ENCODE measurements at regions not wholly inside any gene's neighbourhood (a gene's known extent, or its start where the extent isn't known, plus 50 kb on each side); places are given as distances from the start of the nearest gene placed in this dataset.

- intact Hi-C loops (cut with micrococcal nuclease) = no loop called here
- Histone ChIP-seq H3K27me3 (ENCODE audit: low read length) (no peaks in the 10 kb centered on the region), H3K27ac (ENCODE audit: low read length) (no peak overlapping the region), H2AFZ (ENCODE audit: low read length) (no peak overlapping the region), H3K79me2 (ENCODE audit: low read length) (no peaks in the 10 kb centered on the region), H3K4me1 (ENCODE audit: insufficient read depth, low read length) (no peaks in the 10 kb centered on the region), H4K20me1 (ENCODE audit: low read length) (no peaks in the 10 kb centered on the region), H3K4me2 (ENCODE audit: low read length) (no peak overlapping the region), H3F3A (ENCODE audit: low read length, unreplicated experiment) (no peaks in the 10 kb centered on the region), H3K9me2 (replicated peaks; ENCODE audit: low read length) (no peaks in the 10 kb centered on the region), H3K36me3 (ENCODE audit: low read depth, low read length) (no peaks in the 10 kb centered on the region), H3K4me3 (ENCODE audit: low read length) (no peak overlapping the region), H3K9me3 (ENCODE audit: low read length) (no peaks in the 10 kb centered on the region), H3K9ac (ENCODE audit: low read length) (no peak overlapping the region)
- CTCF ChIA-PET = no interaction called here
- POLR2A ChIA-PET (ENCODE audit: unreplicated experiment) = no interaction called here
- BruUV-seq (replicated peaks) = no TSS peak
- no peak for TF ChIP-seq EZH2 (IDR thresholded peaks at IDR 0.05; ENCODE audit: low read length, unreplicated experiment)
- TF ChIP-seq CTCF (conservative IDR thresholded peaks at IDR 0.05; ENCODE audit: low read depth, low read length) = no peak
- TF ChIP-seq EZH2phosphoT487 (IDR thresholded peaks at IDR 0.05; ENCODE audit: borderline replicate concordance, low read length) = no peak
- DNase-seq = no peak
- ATAC-seq = no peak
Observed at GRCh38 chr7:54037873-54038272, 504.3 kb upstream of the VSTM2A start.

- intact Hi-C loops (cut with micrococcal nuclease) = no loop called here
- Histone ChIP-seq H3K79me2 (ENCODE audit: low read length) (no peaks in the 10 kb centered on the region), H3K9me2 (replicated peaks; ENCODE audit: low read length) (no peaks in the 10 kb centered on the region), H3K27ac (ENCODE audit: low read length) (no peak overlapping the region), H2AFZ (ENCODE audit: low read length) (no peak overlapping the region), H3K9ac (ENCODE audit: low read length) (no peak overlapping the region), H4K20me1 (ENCODE audit: low read length) (no peaks in the 10 kb centered on the region), H3K4me3 (ENCODE audit: low read length) (no peak overlapping the region), H3K9me3 (ENCODE audit: low read length) (no peaks in the 10 kb centered on the region), H3K4me2 (ENCODE audit: low read length) (no peak overlapping the region), H3K27me3 (ENCODE audit: low read length) (no peaks in the 10 kb centered on the region), H3K4me1 (ENCODE audit: insufficient read depth, low read length) (no peaks in the 10 kb centered on the region), H3F3A (ENCODE audit: low read length, unreplicated experiment) (no peaks in the 10 kb centered on the region), H3K36me3 (ENCODE audit: low read depth, low read length) (no peaks in the 10 kb centered on the region)
- no peak for DNase-seq
- ChIA-PET POLR2A (ENCODE audit: unreplicated experiment) (no interaction called here), CTCF (no interaction called here)
- no peak for ATAC-seq
- no peak for TF ChIP-seq EZH2phosphoT487 (IDR thresholded peaks at IDR 0.05; ENCODE audit: borderline replicate concordance, low read length)
- no peak for TF ChIP-seq CTCF (conservative IDR thresholded peaks at IDR 0.05; ENCODE audit: low read depth, low read length)
- TF ChIP-seq EZH2 (IDR thresholded peaks at IDR 0.05; ENCODE audit: low read length, unreplicated experiment) = no peak
- no TSS peak for BruUV-seq (replicated peaks)
Observed at GRCh38 chr7:54060643-54061042, 481.5 kb upstream of the VSTM2A start.

GRCh38 chr7:54066643-54067042 is 475.5 kb upstream of the VSTM2A start:
- ATAC-seq = no peak
- no peaks in the 10 kb centered on the region for H3K27me3 ChIP-seq (ENCODE audit: low read length)
- H3K9me2 ChIP-seq (replicated peaks; ENCODE audit: low read length) = no peaks in the 10 kb centered on the region
- no TSS peak for BruUV-seq (replicated peaks)
- H3K4me1 ChIP-seq (ENCODE audit: insufficient read depth, low read length) = no peaks in the 10 kb centered on the region
- H3K79me2 ChIP-seq (ENCODE audit: low read length) = no peaks in the 10 kb centered on the region
- no peaks in the 10 kb centered on the region for H3K9me3 ChIP-seq (ENCODE audit: low read length)
- H3F3A ChIP-seq (ENCODE audit: low read length, unreplicated experiment) = no peaks in the 10 kb centered on the region
- intact Hi-C loops (cut with micrococcal nuclease) = no loop called here
- no peaks in the 10 kb centered on the region for H3K36me3 ChIP-seq (ENCODE audit: low read depth, low read length)
- H3K4me3 ChIP-seq (ENCODE audit: low read length) = no peak overlapping the region
- no peak for TF ChIP-seq EZH2phosphoT487 (IDR thresholded peaks at IDR 0.05; ENCODE audit: borderline replicate concordance, low read length)
- TF ChIP-seq EZH2 (IDR thresholded peaks at IDR 0.05; ENCODE audit: low read length, unreplicated experiment) = no peak
- TF ChIP-seq CTCF (conservative IDR thresholded peaks at IDR 0.05; ENCODE audit: low read depth, low read length) = no peak
- H3K9ac ChIP-seq (ENCODE audit: low read length) = no peak overlapping the region
- no peaks in the 10 kb centered on the region for H4K20me1 ChIP-seq (ENCODE audit: low read length)
- H2AFZ ChIP-seq (ENCODE audit: low read length) = no peak overlapping the region
- POLR2A ChIA-PET (ENCODE audit: unreplicated experiment) = no interaction called here
- H3K27ac ChIP-seq (ENCODE audit: low read length) = no peak overlapping the region
- no peak for DNase-seq
- no peak overlapping the region for H3K4me2 ChIP-seq (ENCODE audit: low read length)
- CTCF ChIA-PET = no interaction called here
